ENCODE measurements at regions not wholly inside any gene's neighbourhood (a gene's known extent, or its start where the extent isn't known, plus 50 kb on each side); places are given as distances from the start of the nearest gene placed in this dataset.

DNA sequence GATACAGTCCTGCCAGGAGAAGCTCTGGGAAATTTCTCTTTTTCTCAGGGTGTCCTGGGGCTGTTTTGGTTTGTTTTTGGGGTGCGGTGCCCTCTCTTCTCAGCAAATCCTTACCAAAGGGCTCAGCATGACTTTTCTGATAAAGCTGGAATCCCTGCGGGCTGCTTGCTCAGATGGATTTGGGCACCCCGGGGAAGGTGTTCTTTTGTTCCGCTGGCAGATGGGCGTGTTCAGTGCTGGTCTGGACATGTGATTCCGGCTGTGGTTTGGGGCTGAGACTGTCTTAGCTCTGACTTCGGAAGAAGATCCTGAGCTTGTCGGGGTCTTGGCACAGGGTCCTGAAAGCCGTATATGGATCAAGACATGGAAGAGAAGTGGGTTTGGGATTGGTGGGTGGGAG is 134.2 kb upstream of the SPRED2 start:
- Histone ChIP-seq H3K27me3 (ENCODE audit: control insufficient read depth in 1 of 2, insufficient read depth in 2 of 2, low read length in 2 of 2) (no peaks in the 10 kb centered on the region), H3K4me1 (ENCODE audit: insufficient read depth, low read length) (no peaks in the 10 kb centered on the region), H3K4me3 (ENCODE audit: low read depth in 1 of 2, low read length in 2 of 2) (no peak overlapping the region), H3K9me3 (ENCODE audit: low read length) (no peaks in the 10 kb centered on the region), H3K9ac (ENCODE audit: low read length) (no peak overlapping the region), H3K36me3 (ENCODE audit: insufficient read depth, low read length) (no peaks in the 10 kb centered on the region), H3K27ac (ENCODE audit: low read depth, low read length) (no peak overlapping the region)

DNA sequence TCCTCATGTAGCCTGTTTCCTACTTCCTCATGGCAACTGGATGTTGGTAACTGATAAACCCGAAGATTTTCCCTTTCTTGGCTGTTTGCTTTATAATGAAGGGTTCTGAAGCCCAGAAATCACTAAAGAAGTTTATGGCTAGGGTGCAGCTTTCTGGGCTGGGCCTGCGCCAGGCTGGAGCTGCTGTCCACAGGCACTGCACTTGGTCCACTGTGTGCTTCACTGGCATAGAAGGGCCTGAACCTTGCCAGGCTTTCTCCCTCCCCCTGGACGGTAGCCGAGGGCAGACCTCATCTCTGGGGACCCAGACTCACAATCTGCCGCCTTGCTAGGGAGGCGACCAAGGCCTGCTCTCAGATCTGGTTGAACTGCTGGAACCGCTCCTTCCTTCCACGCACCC is 133.3 kb upstream of the SPRED2 start:
- no peak overlapping the region for H3K4me3 ChIP-seq (ENCODE audit: low read depth in 1 of 2, low read length in 2 of 2)
- H3K9ac ChIP-seq (ENCODE audit: low read length), result no peak overlapping the region
- H3K36me3 ChIP-seq (ENCODE audit: insufficient read depth, low read length), result no peaks in the 10 kb centered on the region
- no peaks in the 10 kb centered on the region for H3K27me3 ChIP-seq (ENCODE audit: control insufficient read depth in 1 of 2, insufficient read depth in 2 of 2, low read length in 2 of 2)
- H3K9me3 ChIP-seq (ENCODE audit: low read length), result no peaks in the 10 kb centered on the region
- H3K4me1 ChIP-seq (ENCODE audit: insufficient read depth, low read length), result no peaks in the 10 kb centered on the region
- no peak overlapping the region for H3K27ac ChIP-seq (ENCODE audit: low read depth, low read length)

DNA sequence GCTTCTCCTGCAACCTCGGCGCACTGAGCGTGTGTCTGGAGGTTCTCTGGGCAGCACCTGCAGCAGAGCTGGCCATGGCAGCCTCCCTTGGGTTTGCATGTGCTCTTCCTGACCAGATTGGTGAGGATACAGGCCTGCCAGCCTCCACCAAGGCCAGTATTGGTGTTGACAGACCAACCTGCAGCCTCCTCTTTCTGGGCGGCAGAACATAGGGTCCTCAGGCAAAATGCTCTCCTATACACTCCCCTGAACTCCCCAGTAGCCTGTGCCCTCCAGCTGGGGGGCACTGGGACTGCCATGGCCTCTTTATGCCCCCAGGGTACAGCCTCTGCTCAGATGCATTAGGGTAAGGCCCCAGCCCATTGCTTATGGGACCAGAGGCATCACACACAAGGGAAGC is 131.9 kb upstream of the SPRED2 start:
- Histone ChIP-seq H3K27me3 (ENCODE audit: control insufficient read depth in 1 of 2, insufficient read depth in 2 of 2, low read length in 2 of 2) (no peaks in the 10 kb centered on the region), H3K36me3 (ENCODE audit: insufficient read depth, low read length) (no peaks in the 10 kb centered on the region), H3K4me3 (ENCODE audit: low read depth in 1 of 2, low read length in 2 of 2) (no peak overlapping the region), H3K9ac (ENCODE audit: low read length) (no peak overlapping the region), H3K4me1 (ENCODE audit: insufficient read depth, low read length) (no peaks in the 10 kb centered on the region), H3K27ac (ENCODE audit: low read depth, low read length) (no peak overlapping the region), H3K9me3 (ENCODE audit: low read length) (no peaks in the 10 kb centered on the region)

DNA sequence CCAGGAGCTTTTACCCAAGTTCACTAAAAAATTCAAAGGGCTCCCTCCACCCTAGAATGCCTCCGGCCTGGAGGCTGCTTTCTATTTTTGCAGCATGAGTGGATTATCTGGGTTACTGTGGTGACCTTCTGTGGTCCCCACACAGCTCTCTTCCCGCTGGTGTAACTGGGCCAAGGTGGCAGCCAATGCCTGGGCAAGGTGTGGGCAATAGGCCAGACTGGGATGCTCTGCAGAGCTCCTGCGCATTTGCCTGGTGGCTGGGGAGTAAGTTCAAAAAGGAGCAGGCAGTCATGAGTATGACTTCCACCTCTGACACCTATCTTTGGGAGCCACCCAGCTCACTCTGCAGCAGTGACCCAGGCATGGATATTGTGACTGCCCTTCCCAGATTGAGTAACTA is 130.5 kb upstream of the SPRED2 start:
- H3K27ac ChIP-seq (ENCODE audit: low read depth, low read length), result no peak overlapping the region
- no peaks in the 10 kb centered on the region for H3K4me1 ChIP-seq (ENCODE audit: insufficient read depth, low read length)
- H3K9ac ChIP-seq (ENCODE audit: low read length), result no peak overlapping the region
- no peaks in the 10 kb centered on the region for H3K9me3 ChIP-seq (ENCODE audit: low read length)
- no peaks in the 10 kb centered on the region for H3K27me3 ChIP-seq (ENCODE audit: control insufficient read depth in 1 of 2, insufficient read depth in 2 of 2, low read length in 2 of 2)
- no peak overlapping the region for H3K4me3 ChIP-seq (ENCODE audit: low read depth in 1 of 2, low read length in 2 of 2)
- no peaks in the 10 kb centered on the region for H3K36me3 ChIP-seq (ENCODE audit: insufficient read depth, low read length)

DNA sequence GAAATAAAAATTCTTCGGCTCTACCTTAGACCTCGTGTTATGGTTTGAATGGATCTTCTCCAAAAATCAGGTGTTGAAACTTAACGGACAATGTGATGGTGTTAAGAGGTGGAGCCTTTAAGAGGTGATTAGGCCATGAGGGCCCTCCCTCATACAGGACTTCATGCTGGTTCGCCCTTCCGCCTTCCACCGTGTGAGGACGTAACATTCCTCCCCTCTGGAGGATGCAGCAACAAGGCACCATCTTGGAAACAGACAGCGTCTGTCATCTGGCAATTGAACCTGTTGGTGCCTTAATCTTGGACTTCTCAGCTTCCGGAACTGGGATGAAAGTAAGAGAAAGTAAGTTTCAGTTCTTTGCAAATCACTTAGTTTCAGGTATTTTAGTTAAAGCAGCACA is 126.3 kb upstream of the SPRED2 start:
- H3K36me3 ChIP-seq (ENCODE audit: insufficient read depth, low read length), result no peaks in the 10 kb centered on the region
- H3K4me1 ChIP-seq (ENCODE audit: insufficient read depth, low read length), result no peaks in the 10 kb centered on the region
- no peak overlapping the region for H3K27ac ChIP-seq (ENCODE audit: low read depth, low read length)
- no peaks in the 10 kb centered on the region for H3K27me3 ChIP-seq (ENCODE audit: control insufficient read depth in 1 of 2, insufficient read depth in 2 of 2, low read length in 2 of 2)
- no peak overlapping the region for H3K9ac ChIP-seq (ENCODE audit: low read length)
- H3K4me3 ChIP-seq (ENCODE audit: low read depth in 1 of 2, low read length in 2 of 2), result no peak overlapping the region
- no peaks in the 10 kb centered on the region for H3K9me3 ChIP-seq (ENCODE audit: low read length)

DNA sequence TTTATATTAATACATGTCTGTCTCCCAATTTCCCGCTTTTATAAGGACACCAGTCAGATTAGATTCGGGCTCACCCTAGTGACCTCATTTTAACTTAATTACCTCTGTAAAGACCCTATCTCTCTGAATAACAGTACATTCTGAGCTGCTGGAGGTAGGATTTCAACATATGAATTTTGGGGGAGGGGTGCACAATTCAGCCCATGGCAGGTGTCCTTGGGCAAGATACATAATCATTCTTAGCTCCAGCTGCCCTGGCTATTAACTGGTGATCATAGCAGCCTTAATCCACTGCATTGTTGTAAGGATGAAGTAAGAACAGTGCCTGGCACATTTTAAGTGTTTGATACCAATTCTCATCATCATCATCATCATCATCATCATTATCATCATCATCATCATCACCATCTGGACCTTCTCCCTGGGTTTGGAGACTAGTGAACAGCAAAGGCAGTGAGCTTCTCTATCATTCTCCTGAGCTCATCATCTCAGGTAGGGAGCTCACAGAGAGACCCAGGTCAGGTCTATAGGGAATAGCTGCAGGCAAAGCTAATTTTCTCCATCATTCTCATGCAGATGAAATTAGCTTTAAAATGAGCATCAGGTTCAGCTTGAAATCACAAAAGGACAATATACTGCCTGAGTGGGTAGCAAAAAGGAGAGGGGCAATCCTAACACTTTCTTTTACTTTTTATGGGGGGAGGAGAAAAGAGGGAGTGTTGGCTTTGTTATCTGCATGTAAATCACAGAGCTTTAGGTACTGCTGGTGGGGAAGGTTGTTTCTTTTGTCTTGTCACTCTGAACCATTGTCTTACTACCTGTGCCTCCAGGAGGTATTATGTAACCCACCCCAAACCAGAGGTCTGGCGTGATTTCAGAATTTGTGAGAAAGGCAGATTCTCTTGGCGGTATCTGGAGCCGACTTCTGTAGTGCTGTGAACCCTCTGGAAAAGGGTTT is 125.5 kb upstream of the SPRED2 start:
- Histone ChIP-seq H3K4me3 (ENCODE audit: low read depth in 1 of 2, low read length in 2 of 2) (no peak overlapping the region), H3K27ac (ENCODE audit: low read depth, low read length) (no peak overlapping the region), H3K36me3 (ENCODE audit: insufficient read depth, low read length) (no peaks in the 10 kb centered on the region), H3K9ac (ENCODE audit: low read length) (no peak overlapping the region), H3K27me3 (ENCODE audit: control insufficient read depth in 1 of 2, insufficient read depth in 2 of 2, low read length in 2 of 2) (no peaks in the 10 kb centered on the region), H3K4me1 (ENCODE audit: insufficient read depth, low read length) (no peaks in the 10 kb centered on the region), H3K9me3 (ENCODE audit: low read length) (no peaks in the 10 kb centered on the region)

DNA sequence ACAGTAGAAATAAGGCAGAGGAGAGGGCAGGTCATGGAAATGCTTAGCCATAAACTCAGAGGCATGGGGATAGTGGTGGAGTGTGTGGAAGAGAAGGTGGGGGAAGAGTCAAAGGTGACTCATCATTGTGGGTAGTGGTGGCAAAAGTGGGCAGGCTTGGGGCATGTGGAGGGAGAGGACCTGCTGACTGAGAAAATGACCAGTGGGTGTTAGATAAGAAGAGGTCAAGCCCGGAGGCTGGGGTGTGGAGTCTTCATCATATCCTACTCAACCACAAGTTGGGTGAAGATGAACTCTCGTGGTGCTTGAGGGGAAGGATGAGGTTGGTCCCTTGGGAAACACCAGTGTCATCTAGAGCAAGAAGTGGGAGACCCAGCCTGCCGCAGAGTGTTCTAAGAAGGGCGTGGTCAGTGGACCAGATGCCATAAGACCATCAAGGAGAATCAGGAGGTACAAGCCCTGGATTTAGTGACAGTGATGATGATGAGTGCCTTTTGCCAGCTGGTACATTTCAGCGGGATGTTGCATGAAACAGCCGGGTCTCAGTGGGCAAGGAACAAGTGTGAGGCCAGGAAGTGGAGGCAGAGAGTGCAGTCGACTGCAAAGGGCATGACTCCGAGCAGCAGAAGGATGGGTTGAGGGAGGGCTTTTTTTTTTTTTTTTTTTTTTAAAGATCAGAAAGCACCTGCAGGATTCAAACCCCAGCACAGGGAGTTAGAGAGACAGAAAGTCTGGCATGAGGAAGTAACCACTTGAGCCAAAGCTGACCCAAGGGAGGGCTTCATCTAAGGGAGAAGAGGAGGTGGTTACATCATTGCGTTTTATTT is 122.6 kb upstream of the SPRED2 start:
- Histone ChIP-seq H3K9me3 (ENCODE audit: low read length) (no peaks in the 10 kb centered on the region), H3K4me1 (ENCODE audit: insufficient read depth, low read length) (no peaks in the 10 kb centered on the region), H3K27ac (ENCODE audit: low read depth, low read length) (no peak overlapping the region), H3K36me3 (ENCODE audit: insufficient read depth, low read length) (no peaks in the 10 kb centered on the region), H3K27me3 (ENCODE audit: control insufficient read depth in 1 of 2, insufficient read depth in 2 of 2, low read length in 2 of 2) (no peaks in the 10 kb centered on the region), H3K4me3 (ENCODE audit: low read depth in 1 of 2, low read length in 2 of 2) (no peak overlapping the region), H3K9ac (ENCODE audit: low read length) (no peak overlapping the region)

DNA sequence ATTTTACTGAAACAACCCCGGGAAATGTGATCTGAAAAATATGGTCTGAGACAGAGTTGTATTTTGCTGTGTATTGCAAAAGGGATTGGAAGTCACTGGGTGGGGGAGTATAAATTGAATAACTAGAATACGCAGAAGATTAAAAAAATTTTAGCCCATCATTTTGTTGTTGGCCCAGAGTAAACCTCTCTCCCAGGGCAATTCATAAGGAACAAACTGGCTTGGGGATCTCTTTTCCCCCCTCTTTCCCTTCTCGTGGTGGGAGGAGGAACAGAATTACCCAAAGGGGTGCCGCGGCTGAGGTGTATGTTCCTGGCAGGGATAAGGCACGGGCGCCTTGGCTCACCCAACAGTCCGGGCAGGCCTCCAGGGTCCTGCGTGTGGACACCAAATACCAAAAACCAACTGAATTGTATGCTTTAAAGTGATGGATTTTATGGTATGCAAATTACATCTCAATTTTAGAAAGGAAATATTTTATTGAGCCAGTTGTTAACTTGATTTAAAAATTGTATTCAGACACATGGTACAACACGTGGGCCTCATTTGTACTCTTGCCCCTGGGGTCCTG is 121.2 kb upstream of the SPRED2 start:
- H3K4me1 ChIP-seq (ENCODE audit: insufficient read depth, low read length), result no peaks in the 10 kb centered on the region
- H3K27me3 ChIP-seq (ENCODE audit: control insufficient read depth in 1 of 2, insufficient read depth in 2 of 2, low read length in 2 of 2), result no peaks in the 10 kb centered on the region
- no peak overlapping the region for H3K27ac ChIP-seq (ENCODE audit: low read depth, low read length)
- H3K9ac ChIP-seq (ENCODE audit: low read length), result no peak overlapping the region
- no peaks in the 10 kb centered on the region for H3K9me3 ChIP-seq (ENCODE audit: low read length)
- H3K4me3 ChIP-seq (ENCODE audit: low read depth in 1 of 2, low read length in 2 of 2), result no peak overlapping the region
- H3K36me3 ChIP-seq (ENCODE audit: insufficient read depth, low read length), result no peaks in the 10 kb centered on the region

DNA sequence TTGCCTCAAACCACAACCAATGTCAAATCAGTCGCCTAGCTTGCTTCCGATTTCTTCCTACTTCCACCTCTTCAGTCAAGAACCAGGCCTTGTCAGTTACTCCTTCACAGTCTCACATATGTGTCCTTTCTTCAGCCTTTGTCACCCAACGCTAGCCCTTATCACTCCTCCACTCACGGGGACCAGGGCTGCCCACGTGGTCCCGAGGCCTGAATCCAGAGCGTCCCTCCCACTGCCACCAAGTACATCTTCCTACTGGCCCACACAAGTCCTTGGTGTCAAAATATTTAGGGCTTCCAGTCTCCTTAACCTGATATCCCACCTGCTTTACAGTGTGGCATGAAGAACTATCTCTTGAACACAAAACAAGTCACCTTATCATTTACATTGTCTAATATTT is 119.1 kb upstream of the SPRED2 start:
- Histone ChIP-seq H3K4me1 (ENCODE audit: insufficient read depth, low read length) (no peaks in the 10 kb centered on the region), H3K27me3 (ENCODE audit: control insufficient read depth in 1 of 2, insufficient read depth in 2 of 2, low read length in 2 of 2) (no peaks in the 10 kb centered on the region), H3K36me3 (ENCODE audit: insufficient read depth, low read length) (no peaks in the 10 kb centered on the region), H3K9me3 (ENCODE audit: low read length) (no peaks in the 10 kb centered on the region), H3K27ac (ENCODE audit: low read depth, low read length) (no peak overlapping the region), H3K4me3 (ENCODE audit: low read depth in 1 of 2, low read length in 2 of 2) (no peak overlapping the region), H3K9ac (ENCODE audit: low read length) (no peak overlapping the region)

DNA sequence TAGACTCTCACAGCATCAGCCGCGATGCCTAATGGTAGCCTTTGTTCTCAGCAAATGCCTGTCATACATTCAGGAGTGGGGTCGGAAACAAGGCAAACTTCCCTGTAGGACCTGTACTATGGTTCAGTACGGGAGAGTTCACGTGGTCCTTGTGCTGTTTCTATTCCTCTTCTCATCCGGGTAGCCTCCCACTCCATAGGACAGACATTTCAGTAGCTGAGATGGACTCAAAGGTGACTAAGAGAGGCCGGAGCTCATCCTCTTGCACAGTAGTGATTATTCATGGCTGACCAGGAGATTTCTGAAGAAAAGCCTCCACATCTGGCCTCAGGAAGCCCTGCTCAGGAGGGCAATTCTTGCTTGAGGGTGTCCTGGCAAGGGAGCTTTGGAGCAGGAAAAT is 117.8 kb upstream of the SPRED2 start:
- Histone ChIP-seq H3K27ac (ENCODE audit: low read depth, low read length) (no peak overlapping the region), H3K36me3 (ENCODE audit: insufficient read depth, low read length) (no peaks in the 10 kb centered on the region), H3K9me3 (ENCODE audit: low read length) (no peaks in the 10 kb centered on the region), H3K9ac (ENCODE audit: low read length) (no peak overlapping the region), H3K4me1 (ENCODE audit: insufficient read depth, low read length) (no peaks in the 10 kb centered on the region), H3K27me3 (ENCODE audit: control insufficient read depth in 1 of 2, insufficient read depth in 2 of 2, low read length in 2 of 2) (no peaks in the 10 kb centered on the region), H3K4me3 (ENCODE audit: low read depth in 1 of 2, low read length in 2 of 2) (no peak overlapping the region)

DNA sequence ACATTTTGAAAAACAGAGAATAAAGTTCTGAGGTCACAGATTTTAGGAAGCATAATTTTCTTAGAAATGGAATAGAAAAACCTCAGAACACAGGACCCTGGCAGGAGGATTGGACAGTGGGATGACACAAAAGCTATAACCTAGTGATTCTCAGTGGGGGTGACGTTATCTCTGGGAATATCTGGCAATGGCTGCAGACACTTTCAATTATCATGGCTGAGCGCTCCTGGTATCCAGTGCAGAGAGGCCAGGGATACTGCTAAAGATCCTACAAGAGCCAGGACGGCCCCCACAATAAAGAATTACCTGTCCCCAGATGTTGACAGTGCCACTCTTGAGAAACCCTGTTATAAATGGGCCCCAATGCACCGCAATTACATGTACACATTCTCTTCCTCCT is 117.2 kb upstream of the SPRED2 start:
- H3K4me1 ChIP-seq (ENCODE audit: insufficient read depth, low read length), result no peaks in the 10 kb centered on the region
- H3K9me3 ChIP-seq (ENCODE audit: low read length), result no peaks in the 10 kb centered on the region
- no peaks in the 10 kb centered on the region for H3K36me3 ChIP-seq (ENCODE audit: insufficient read depth, low read length)
- no peak overlapping the region for H3K4me3 ChIP-seq (ENCODE audit: low read depth in 1 of 2, low read length in 2 of 2)
- H3K27ac ChIP-seq (ENCODE audit: low read depth, low read length), result no peak overlapping the region
- H3K27me3 ChIP-seq (ENCODE audit: control insufficient read depth in 1 of 2, insufficient read depth in 2 of 2, low read length in 2 of 2), result no peaks in the 10 kb centered on the region
- no peak overlapping the region for H3K9ac ChIP-seq (ENCODE audit: low read length)

Measured in muscle layer of colon (tissue), 2 donors.